SU-DHL-6 (cell line): ENCODE measurements at regions not wholly inside any gene's neighbourhood (a gene's known extent, or its start where the extent isn't known, plus 50 kb on each side); places are given as distances from the start of the nearest gene placed in this dataset.

Experiments used
- EZH2phosphoT487 ChIP-seq: fragments of 200-600 bp; sonication (generic), shearing (Covaris generic); conservative IDR thresholded peaks from 2 replicates; pipeline ENCODE4 v1.6.1; 2018; ENCODE audit warnings: mild to moderate bottlenecking, antibody characterized with exemption, low read length, moderate library complexity, mixed read lengths
- TF ChIP-seq, protein P1 (sequence below): fragments of 200-600 bp; sonication (generic); IDR thresholded peaks from one replicate; pipeline ENCODE4 v1.5.1; 2017; ENCODE audit warnings: antibody characterized with exemption, mild to moderate bottlenecking, low read length, moderate library complexity; ENCODE audit not compliant: insufficient read depth, poor library complexity, severe bottlenecking

DNA sequence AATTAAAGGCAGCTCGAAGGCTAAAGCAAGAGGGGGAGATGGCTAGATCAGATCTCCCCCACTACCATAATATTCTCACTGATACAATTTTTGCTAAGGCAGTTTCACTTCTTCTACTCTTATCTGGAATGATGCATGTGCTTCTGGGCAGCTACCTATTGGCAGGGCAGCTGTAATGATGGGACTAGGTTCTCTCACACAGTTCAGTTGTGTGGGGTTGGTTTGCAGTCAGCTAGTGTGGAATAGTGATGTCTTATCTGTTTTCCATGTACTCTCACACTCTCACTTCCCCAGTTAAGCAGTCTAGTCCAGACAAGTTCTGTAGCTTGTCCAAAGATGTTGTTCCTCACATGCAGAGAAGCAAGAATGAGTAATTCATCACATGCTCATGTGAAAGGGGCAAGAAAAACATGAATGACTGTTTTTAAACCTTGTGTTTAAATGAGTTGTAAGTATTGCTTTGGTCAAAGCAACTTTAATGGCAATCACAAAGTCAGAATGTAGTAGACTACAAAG lies 836.1 kb downstream of the CBLN2 start:
- TF ChIP-seq, protein P1, sequence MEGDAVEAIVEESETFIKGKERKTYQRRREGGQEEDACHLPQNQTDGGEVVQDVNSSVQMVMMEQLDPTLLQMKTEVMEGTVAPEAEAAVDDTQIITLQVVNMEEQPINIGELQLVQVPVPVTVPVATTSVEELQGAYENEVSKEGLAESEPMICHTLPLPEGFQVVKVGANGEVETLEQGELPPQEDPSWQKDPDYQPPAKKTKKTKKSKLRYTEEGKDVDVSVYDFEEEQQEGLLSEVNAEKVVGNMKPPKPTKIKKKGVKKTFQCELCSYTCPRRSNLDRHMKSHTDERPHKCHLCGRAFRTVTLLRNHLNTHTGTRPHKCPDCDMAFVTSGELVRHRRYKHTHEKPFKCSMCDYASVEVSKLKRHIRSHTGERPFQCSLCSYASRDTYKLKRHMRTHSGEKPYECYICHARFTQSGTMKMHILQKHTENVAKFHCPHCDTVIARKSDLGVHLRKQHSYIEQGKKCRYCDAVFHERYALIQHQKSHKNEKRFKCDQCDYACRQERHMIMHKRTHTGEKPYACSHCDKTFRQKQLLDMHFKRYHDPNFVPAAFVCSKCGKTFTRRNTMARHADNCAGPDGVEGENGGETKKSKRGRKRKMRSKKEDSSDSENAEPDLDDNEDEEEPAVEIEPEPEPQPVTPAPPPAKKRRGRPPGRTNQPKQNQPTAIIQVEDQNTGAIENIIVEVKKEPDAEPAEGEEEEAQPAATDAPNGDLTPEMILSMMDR, result no peak
- no peak for TF ChIP-seq EZH2phosphoT487
